Transverse colon (tissue), 4 donors: ENCODE measurements at regions not wholly inside any gene's neighbourhood (a gene's known extent, or its start where the extent isn't known, plus 50 kb on each side); places are given as distances from the start of the nearest gene placed in this dataset.

ENCODE experiments used
- DNase-seq: peaks from one replicate; pipeline ENCODE4 v3.0.0-alpha.2; 2019
- H3K27ac ChIP-seq, 4 donors: fragments of 200-600 bp; sonication (generic); 2 replicates each; pipeline ENCODE4 v1.5.1; 2016 to 2018; ENCODE audit warnings: inconsistent platforms in 4 of 4
- H3K27me3 ChIP-seq: fragments of 200-600 bp; sonication (generic); 2 replicates; pipeline ENCODE4 v1.5.1; 2017; ENCODE audit warnings: inconsistent platforms
- H3K36me3 ChIP-seq, 4 donors: fragments of 200-600 bp; sonication (generic); 2 replicates each; pipeline ENCODE4 v1.5.1; 2017 to 2019; ENCODE audit warnings: inconsistent platforms in 4 of 4
- H3K4me1 ChIP-seq, 4 donors: fragments of 200-600 bp; sonication (generic); 2 replicates each; pipeline ENCODE4 v1.5.1; 2017 to 2020; ENCODE audit warnings: inconsistent platforms in 4 of 4
- H3K4me3 ChIP-seq, 4 donors: fragments of 200-600 bp; sonication (generic); 1 replicate in 1 of 4; 2 replicates in 3 of 4; pipeline versions ENCODE4 v1.5.1 to v1.6.1; 2017 to 2019; ENCODE audit warnings: inconsistent platforms in 4 of 4
- H3K9me3 ChIP-seq, 2 donors: fragments of 200-600 bp; sonication (generic); 2 replicates each; pipeline ENCODE4 v1.5.1; 2017 to 2019; ENCODE audit warnings: inconsistent platforms in 2 of 2
- CTCF ChIP-seq, 5 experiments: fragments of 200-600 bp in 3 of 5; fragments of 450-650 bp in 2 of 5; sonication (generic) in 3 of 5; IDR thresholded peaks; 1 replicate in 2 of 5; 2 replicates in 3 of 5; pipeline ENCODE4 v1.5.1; 2016 to 2017; ENCODE audit warnings: antibody characterized with exemption in 5 of 5, inconsistent platforms in 3 of 5, mild to moderate bottlenecking in 2 of 5, moderate library complexity in 1 of 5
- EP300 ChIP-seq: sonication (generic); formaldehyde crosslinking; IDR thresholded peaks from one replicate; pipeline ENCODE4 v1.6.1; 2017; ENCODE audit warnings: antibody characterized with exemption, low read depth
- POLR2A ChIP-seq: fragments of 450-650 bp; IDR thresholded peaks from one replicate; pipeline ENCODE4 v1.6.1; 2016; ENCODE audit warnings: antibody characterized with exemption, mild to moderate bottlenecking, moderate library complexity
- POLR2AphosphoS5 ChIP-seq, 3 donors: sonication (generic); formaldehyde crosslinking; IDR thresholded peaks; one replicate each; pipeline ENCODE4 v1.6.1; 2016; ENCODE audit warnings: antibody characterized with exemption in 3 of 3
- WGBS, 2 donors: methylation state at CpG; one replicate each; pipeline ENCODE4 v1.1.5; 2018; ENCODE audit warnings: low coverage in 1 of 2; 5-methylcytosine and 5-hydroxymethylcytosine counted together
- in situ Hi-C, 4 donors: fragments of 200-750 bp; cut with MboI; loops; one replicate each; pipeline versions ENCODE4 v1.15.0 to v1.15.1; 2017; ENCODE audit warnings: low sequenced_read_pairs in 3 of 4, low pct_ligation_motif_present in 1 of 4, low pct_unique_long_range_greater_than_20kb in 1 of 4
- intact Hi-C: fragments of 100-400 bp; cut with DNase I; formaldehyde crosslinking; loops from one replicate; pipeline ENCODE4 v1.15.1; 2023; ENCODE audit warnings: low total_unique reads

GRCh38 chr4:14874990-14875389 is 127.3 kb upstream of the CPEB2 start:
- in situ Hi-C loops = no loop called here
- H3K4me1 ChIP-seq = peaks cover 0 to 19% (median 2%) of the 10 kb centered on the region in 4 donors
- H3K9me3 ChIP-seq = no peaks in the 10 kb centered on the region

GRCh38 chr4:14877246-14878225 is 124.7 kb upstream of the CPEB2 start:
- H3K27me3 ChIP-seq = no peaks in the 10 kb centered on the region
- intact Hi-C loops (no loop called here), in situ Hi-C loops (no loop called here)
- H3K4me1 ChIP-seq = peaks cover 0 to 19% (median 2%) of the 10 kb centered on the region in 4 donors
- H3K4me3 ChIP-seq = no peak overlapping the region
- 60 to 66% methylated on average over 6 of the region's 6 CpGs for WGBS, 2 donors
- H3K27ac ChIP-seq = peak overlapping the region in 2 of 4 donors; percentile 4
- no peak for DNase-seq
- H3K36me3 ChIP-seq = no peaks in the 10 kb centered on the region
- H3K9me3 ChIP-seq = no peaks in the 10 kb centered on the region
- TF ChIP-seq EP300 (no peak), POLR2A (no peak), CTCF (IDR thresholded peaks at IDR 0.05) (no peak), POLR2AphosphoS5 (IDR thresholded peaks at IDR 0.05) (no peak)

More at GRCh38 chr4:14874990-14875389, 127.3 kb upstream of the CPEB2 start:
- DNase-seq = no peak
- WGBS, 2 donors = 79 to 80% methylated on average over 1 of the region's 1 CpG
- intact Hi-C loops = no loop called here
- Histone ChIP-seq H3K4me3 (no peak overlapping the region), H3K27me3 (no peaks in the 10 kb centered on the region), H3K36me3 (no peaks in the 10 kb centered on the region), H3K27ac (no peak overlapping the region)
- TF ChIP-seq EP300 (no peak), POLR2AphosphoS5 (IDR thresholded peaks at IDR 0.05) (no peak), POLR2A (no peak), CTCF (IDR thresholded peaks at IDR 0.05) (no peak)

- intact Hi-C loops (no loop called here), in situ Hi-C loops (no loop called here)
- 81 to 94% methylated on average over 2 to 3 of the region's 3 CpGs for WGBS, 2 donors
- Histone ChIP-seq H3K27me3 (no peaks in the 10 kb centered on the region), H3K36me3 (no peaks in the 10 kb centered on the region), H3K4me1 (peaks cover 0 to 19% (median 2%) of the 10 kb centered on the region in 4 donors), H3K4me3 (no peak overlapping the region), H3K9me3 (no peaks in the 10 kb centered on the region), H3K27ac (no peak overlapping the region)
- DNase-seq = no peak
- TF ChIP-seq POLR2A = no peak
These were observed 123.6 kb upstream of the CPEB2 start for GRCh38 chr4:14878681-14879080.

GRCh38 chr4:14879683-14880082 is 122.6 kb upstream of the CPEB2 start:
- no peak overlapping the region for H3K27ac ChIP-seq
- no peak for TF ChIP-seq EP300
- no peak for TF ChIP-seq POLR2A
- no peak for TF ChIP-seq POLR2AphosphoS5 (IDR thresholded peaks at IDR 0.05)
- TF ChIP-seq CTCF (IDR thresholded peaks at IDR 0.05) = no peak
- no peaks in the 10 kb centered on the region for H3K9me3 ChIP-seq
- no peaks in the 10 kb centered on the region for H3K27me3 ChIP-seq
- intact Hi-C loops (no loop called here), in situ Hi-C loops (no loop called here)
- WGBS, 2 donors = 92% methylated on average over 7 of the region's 7 CpGs; no CpG with 5 or more reads in 1 of the 2 donors
- no peak overlapping the region for H3K4me3 ChIP-seq
- H3K36me3 ChIP-seq = no peaks in the 10 kb centered on the region
- peaks cover 0 to 19% (median 2%) of the 10 kb centered on the region in 4 donors for H3K4me1 ChIP-seq
- no peak for DNase-seq
